ENCODE measurements at regions not wholly inside any gene's neighbourhood (a gene's known extent, or its start where the extent isn't known, plus 50 kb on each side); places are given as distances from the start of the nearest gene placed in this dataset.

DNA sequence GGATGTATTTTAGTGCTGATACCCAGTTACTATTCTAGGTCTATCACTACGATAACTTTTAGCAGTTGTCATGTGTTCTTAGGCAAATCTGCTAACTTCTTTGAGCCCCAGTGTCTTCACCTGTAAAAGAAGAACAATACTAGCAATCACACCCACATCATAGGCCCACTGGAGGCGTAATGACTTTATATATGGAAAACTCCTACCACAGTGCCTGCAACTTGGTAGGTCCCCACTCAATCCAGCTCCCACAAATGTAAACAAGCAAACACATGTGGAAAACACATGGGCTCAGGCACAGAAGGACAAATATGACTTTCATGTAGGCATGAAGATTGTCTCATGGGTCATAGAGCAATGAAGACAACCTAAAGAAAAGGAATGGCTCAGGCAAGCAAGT lies 115.8 kb downstream of the TBX19 start (continued):
- TF ChIP-seq, protein P1, sequence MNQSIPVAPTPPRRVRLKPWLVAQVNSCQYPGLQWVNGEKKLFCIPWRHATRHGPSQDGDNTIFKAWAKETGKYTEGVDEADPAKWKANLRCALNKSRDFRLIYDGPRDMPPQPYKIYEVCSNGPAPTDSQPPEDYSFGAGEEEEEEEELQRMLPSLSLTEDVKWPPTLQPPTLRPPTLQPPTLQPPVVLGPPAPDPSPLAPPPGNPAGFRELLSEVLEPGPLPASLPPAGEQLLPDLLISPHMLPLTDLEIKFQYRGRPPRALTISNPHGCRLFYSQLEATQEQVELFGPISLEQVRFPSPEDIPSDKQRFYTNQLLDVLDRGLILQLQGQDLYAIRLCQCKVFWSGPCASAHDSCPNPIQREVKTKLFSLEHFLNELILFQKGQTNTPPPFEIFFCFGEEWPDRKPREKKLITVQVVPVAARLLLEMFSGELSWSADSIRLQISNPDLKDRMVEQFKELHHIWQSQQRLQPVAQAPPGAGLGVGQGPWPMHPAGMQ (IDR thresholded peaks at IDR 0.05; ENCODE audit: borderline replicate concordance): no peak

DNA sequence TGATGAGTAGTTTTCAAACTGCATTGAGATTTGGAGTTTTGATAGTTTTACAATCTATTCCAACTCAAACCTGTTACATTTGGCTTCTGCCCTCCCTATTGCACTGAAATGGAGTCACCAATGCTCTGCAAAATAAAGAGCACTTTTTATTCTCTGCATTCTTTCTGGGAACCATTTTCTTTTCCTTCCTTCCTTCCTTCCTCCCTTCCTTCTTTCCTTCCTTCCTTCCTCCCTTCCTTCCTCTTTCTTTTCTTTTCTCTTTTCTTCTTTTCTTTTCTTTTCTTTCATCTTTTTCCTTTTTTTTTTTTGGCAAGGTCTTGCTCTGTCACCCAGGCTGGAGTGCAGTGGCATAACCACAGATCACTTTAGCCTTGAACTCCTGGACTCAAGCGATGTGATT lies 114.2 kb downstream of the TBX19 start:
- no peaks in the 10 kb centered on the region for H3K36me3 ChIP-seq (ENCODE audit: control insufficient read depth in 2 of 2, insufficient read depth in 2 of 2, low read length in 1 of 2)
- H3K27me3 ChIP-seq (replicated peaks in 1 of 2; ENCODE audit: control insufficient read depth in 2 of 2, insufficient read depth in 2 of 2, low read length in 1 of 2): no peaks in the 10 kb centered on the region; a peak in 1 of 4 replicates
- ChIA-PET RAD21 (ENCODE audit: unreplicated experiment) (interaction anchor here (0.6 kb wide), 1 partner anchor 838 kb away, joined by 3 read pairs; no protein-coding TSS in a partner anchor), SMC1A (ENCODE audit: uncharacterized antibody, unreplicated experiment) (interaction anchor here (0.9 kb wide), 1 partner anchor 20 kb away, joined by 3 read pairs; no protein-coding TSS in a partner anchor), POLR2A (no interaction called here), CTCF (interaction anchor here (0.7 to 1.6 kb wide), 4 partner anchors 26 to 52 kb away, joined by 3 read pairs; no protein-coding TSS in a partner anchor)
- no peaks in the 10 kb centered on the region for H3K9me3 ChIP-seq (replicated peaks; ENCODE audit: control insufficient read depth, insufficient read depth, low read length)
- no peak overlapping the region for H3K4me3 ChIP-seq
- H3K4me1 ChIP-seq (ENCODE audit: control insufficient read depth, insufficient read depth, low read length): no peaks in the 10 kb centered on the region
- TF ChIP-seq USF2 (IDR thresholded peaks at IDR 0.05; ENCODE audit: borderline replicate concordance, low read depth, low read length) (no peak), CBFB (IDR thresholded peaks at IDR 0.05; ENCODE audit: low read depth) (no peak), RELB (IDR thresholded peaks at IDR 0.05; ENCODE audit: low read depth) (no peak), EGR1 (IDR thresholded peaks at IDR 0.05; ENCODE audit: borderline replicate concordance in 1 of 2, low read depth in 2 of 2, low read length in 2 of 2) (no peak), NFXL1 (IDR thresholded peaks at IDR 0.05; ENCODE audit: borderline replicate concordance) (no peak), CHD2 (IDR thresholded peaks at IDR 0.05; ENCODE audit: borderline replicate concordance, low read depth, low read length) (no peak)
- TF ChIP-seq, protein P2, sequence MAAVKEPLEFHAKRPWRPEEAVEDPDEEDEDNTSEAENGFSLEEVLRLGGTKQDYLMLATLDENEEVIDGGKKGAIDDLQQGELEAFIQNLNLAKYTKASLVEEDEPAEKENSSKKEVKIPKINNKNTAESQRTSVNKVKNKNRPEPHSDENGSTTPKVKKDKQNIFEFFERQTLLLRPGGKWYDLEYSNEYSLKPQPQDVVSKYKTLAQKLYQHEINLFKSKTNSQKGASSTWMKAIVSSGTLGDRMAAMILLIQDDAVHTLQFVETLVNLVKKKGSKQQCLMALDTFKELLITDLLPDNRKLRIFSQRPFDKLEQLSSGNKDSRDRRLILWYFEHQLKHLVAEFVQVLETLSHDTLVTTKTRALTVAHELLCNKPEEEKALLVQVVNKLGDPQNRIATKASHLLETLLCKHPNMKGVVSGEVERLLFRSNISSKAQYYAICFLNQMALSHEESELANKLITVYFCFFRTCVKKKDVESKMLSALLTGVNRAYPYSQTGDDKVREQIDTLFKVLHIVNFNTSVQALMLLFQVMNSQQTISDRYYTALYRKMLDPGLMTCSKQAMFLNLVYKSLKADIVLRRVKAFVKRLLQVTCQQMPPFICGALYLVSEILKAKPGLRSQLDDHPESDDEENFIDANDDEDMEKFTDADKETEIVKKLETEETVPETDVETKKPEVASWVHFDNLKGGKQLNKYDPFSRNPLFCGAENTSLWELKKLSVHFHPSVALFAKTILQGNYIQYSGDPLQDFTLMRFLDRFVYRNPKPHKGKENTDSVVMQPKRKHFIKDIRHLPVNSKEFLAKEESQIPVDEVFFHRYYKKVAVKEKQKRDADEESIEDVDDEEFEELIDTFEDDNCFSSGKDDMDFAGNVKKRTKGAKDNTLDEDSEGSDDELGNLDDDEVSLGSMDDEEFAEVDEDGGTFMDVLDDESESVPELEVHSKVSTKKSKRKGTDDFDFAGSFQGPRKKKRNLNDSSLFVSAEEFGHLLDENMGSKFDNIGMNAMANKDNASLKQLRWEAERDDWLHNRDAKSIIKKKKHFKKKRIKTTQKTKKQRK (IDR thresholded peaks at IDR 0.05; ENCODE audit: low read depth, low read length): no peak
- TF ChIP-seq, protein P3, sequence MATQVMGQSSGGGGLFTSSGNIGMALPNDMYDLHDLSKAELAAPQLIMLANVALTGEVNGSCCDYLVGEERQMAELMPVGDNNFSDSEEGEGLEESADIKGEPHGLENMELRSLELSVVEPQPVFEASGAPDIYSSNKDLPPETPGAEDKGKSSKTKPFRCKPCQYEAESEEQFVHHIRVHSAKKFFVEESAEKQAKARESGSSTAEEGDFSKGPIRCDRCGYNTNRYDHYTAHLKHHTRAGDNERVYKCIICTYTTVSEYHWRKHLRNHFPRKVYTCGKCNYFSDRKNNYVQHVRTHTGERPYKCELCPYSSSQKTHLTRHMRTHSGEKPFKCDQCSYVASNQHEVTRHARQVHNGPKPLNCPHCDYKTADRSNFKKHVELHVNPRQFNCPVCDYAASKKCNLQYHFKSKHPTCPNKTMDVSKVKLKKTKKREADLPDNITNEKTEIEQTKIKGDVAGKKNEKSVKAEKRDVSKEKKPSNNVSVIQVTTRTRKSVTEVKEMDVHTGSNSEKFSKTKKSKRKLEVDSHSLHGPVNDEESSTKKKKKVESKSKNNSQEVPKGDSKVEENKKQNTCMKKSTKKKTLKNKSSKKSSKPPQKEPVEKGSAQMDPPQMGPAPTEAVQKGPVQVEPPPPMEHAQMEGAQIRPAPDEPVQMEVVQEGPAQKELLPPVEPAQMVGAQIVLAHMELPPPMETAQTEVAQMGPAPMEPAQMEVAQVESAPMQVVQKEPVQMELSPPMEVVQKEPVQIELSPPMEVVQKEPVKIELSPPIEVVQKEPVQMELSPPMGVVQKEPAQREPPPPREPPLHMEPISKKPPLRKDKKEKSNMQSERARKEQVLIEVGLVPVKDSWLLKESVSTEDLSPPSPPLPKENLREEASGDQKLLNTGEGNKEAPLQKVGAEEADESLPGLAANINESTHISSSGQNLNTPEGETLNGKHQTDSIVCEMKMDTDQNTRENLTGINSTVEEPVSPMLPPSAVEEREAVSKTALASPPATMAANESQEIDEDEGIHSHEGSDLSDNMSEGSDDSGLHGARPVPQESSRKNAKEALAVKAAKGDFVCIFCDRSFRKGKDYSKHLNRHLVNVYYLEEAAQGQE (IDR thresholded peaks at IDR 0.05; ENCODE audit: low read depth, low read length): no peak
- H3K27ac ChIP-seq (ENCODE audit: control insufficient read depth, insufficient read depth): no peak overlapping the region
- no peak overlapping the region for H2AFZ ChIP-seq (ENCODE audit: control insufficient read depth, low read depth, low read length)
- no peaks in the 10 kb centered on the region for H4K20me1 ChIP-seq (ENCODE audit: control insufficient read depth, insufficient read depth)
- DNase-seq (ENCODE audit: low read depth, low spot score): no peak
- intact Hi-C loops (cut with micrococcal nuclease; ENCODE audit: unreplicated experiment) (no loop called here), in situ Hi-C loops (cut with MboI) (no loop called here)
- ATAC-seq: no peak
- no peak overlapping the region for H3K4me2 ChIP-seq (ENCODE audit: control insufficient read depth, insufficient read depth)
- no peak overlapping the region for H3K9ac ChIP-seq (ENCODE audit: control insufficient read depth, insufficient read depth, low read length)
- FAIRE-seq: no peak
- H3K79me2 ChIP-seq (ENCODE audit: control insufficient read depth, insufficient read depth, low read length): no peaks in the 10 kb centered on the region
- WGBS (ENCODE audit: insufficient coverage, insufficient replicate concordance, low lambda C conversion rate, missing lambda C conversion rate): 0% methylated on average over 1 of the region's 1 CpG
- BruUV-seq (replicated peaks): no TSS peak

All from GM12878 (cell line).